Neural progenitor cell (in vitro differentiated cells): ENCODE measurements at regions not wholly inside any gene's neighbourhood (a gene's known extent, or its start where the extent isn't known, plus 50 kb on each side); places are given as distances from the start of the nearest gene placed in this dataset.

ENCODE experiments used
- DNase-seq: peaks from one replicate; pipeline ENCODE4 v3.0.0-alpha.2; 2016; ENCODE audit warnings: low spot score
- H2AFZ ChIP-seq: fragments of 200-600 bp; sonication (generic); replicated peaks from 2 replicates; pipeline ENCODE4 v1.6.1; 2016; ENCODE audit warnings: antibody characterized with exemption
- H3F3A ChIP-seq: fragments of 200-600 bp; sonication (generic); 2 replicates; pipeline ENCODE4 v1.6.1; 2016; ENCODE audit warnings: antibody characterized with exemption, low read depth
- H3K27ac ChIP-seq: fragments of 200-600 bp; sonication (generic); 2 replicates; pipeline ENCODE4 v1.5.1; 2016; ENCODE audit warnings: mild to moderate bottlenecking
- H3K27me3 ChIP-seq: fragments of 200-600 bp; sonication (generic); 2 replicates; pipeline ENCODE4 v1.6.1; 2016; ENCODE audit warnings: mild to moderate bottlenecking, moderate library complexity
- H3K36me3 ChIP-seq: fragments of 200-600 bp; sonication (generic); 2 replicates; pipeline ENCODE4 v1.5.1; 2016
- H3K4me1 ChIP-seq: fragments of 200-600 bp; sonication (generic); 2 replicates; pipeline ENCODE4 v1.6.1; 2016; ENCODE audit warnings: mixed run types
- H3K4me2 ChIP-seq: fragments of 200-600 bp; sonication (generic); 2 replicates; pipeline ENCODE4 v1.6.1; 2016
- H3K4me3 ChIP-seq: fragments of 200-600 bp; sonication (generic); 2 replicates; pipeline ENCODE4 v1.5.1; 2016
- H3K79me2 ChIP-seq: fragments of 200-600 bp; sonication (generic); 2 replicates; pipeline ENCODE4 v1.6.1; 2016; ENCODE audit warnings: low read depth
- H3K9ac ChIP-seq: fragments of 200-600 bp; sonication (generic); 2 replicates; pipeline ENCODE4 v1.6.1; 2016
- H3K9me3 ChIP-seq: fragments of 200-600 bp; sonication (generic); 2 replicates; pipeline ENCODE4 v1.5.1; 2016; ENCODE audit warnings: low read depth
- H4K20me1 ChIP-seq: fragments of 200-600 bp; sonication (generic); 2 replicates; pipeline ENCODE4 v1.6.1; 2016; ENCODE audit warnings: low read depth
- H3K27ac Mint-ChIP-seq: 3 replicates; pipeline ENCODE4 v1.8.0; 2021; ENCODE audit warnings: mixed read lengths
- H3K27me3 Mint-ChIP-seq: 2 replicates; pipeline ENCODE4 v1.8.0; 2022; ENCODE audit warnings: low read depth, mild to moderate bottlenecking, inconsistent platforms, moderate library complexity, mixed read lengths; ENCODE audit not compliant: insufficient read depth
- H3K36me3 Mint-ChIP-seq: 3 replicates; pipeline ENCODE4 v1.8.0; 2021; ENCODE audit warnings: mixed read lengths
- H3K4me1 Mint-ChIP-seq: 3 replicates; pipeline ENCODE4 v1.8.0; 2021; ENCODE audit warnings: mixed read lengths
- H3K4me3 Mint-ChIP-seq: 3 replicates; pipeline ENCODE4 v1.8.0; 2021; ENCODE audit warnings: mild to moderate bottlenecking, moderate library complexity, mixed read lengths
- H3K9me3 Mint-ChIP-seq: 3 replicates; pipeline ENCODE4 v1.8.0; 2020; ENCODE audit warnings: mixed read lengths
- CTCF ChIP-seq: fragments of 200-600 bp; sonication (generic); IDR thresholded peaks from 2 replicates; pipeline ENCODE4 v1.5.1; 2017; ENCODE audit warnings: antibody characterized with exemption, mild to moderate bottlenecking
- EZH2 ChIP-seq: fragments of 200-600 bp; sonication (generic); IDR thresholded peaks from 2 replicates; pipeline ENCODE4 v1.6.1; 2017; ENCODE audit warnings: antibody characterized with exemption, mild to moderate bottlenecking, moderate library complexity
- EZH2phosphoT487 ChIP-seq: fragments of 200-600 bp; sonication (generic); IDR thresholded peaks from 2 replicates; pipeline ENCODE4 v1.6.1; 2017; ENCODE audit warnings: antibody characterized with exemption

- DNase-seq: no peak
- Histone ChIP-seq H3K4me3 (no peak overlapping the region), H4K20me1 (no peaks in the 10 kb centered on the region), H3K9ac (no peak overlapping the region), H3K79me2 (no peaks in the 10 kb centered on the region), H3K27ac (no peak overlapping the region), H3K9me3 (no peaks in the 10 kb centered on the region), H3K4me1 (no peaks in the 10 kb centered on the region), H3F3A (no peaks in the 10 kb centered on the region), H2AFZ (no peak overlapping the region), H3K36me3 (no peaks in the 10 kb centered on the region), H3K4me2 (no peak overlapping the region), H3K27me3 (no peaks in the 10 kb centered on the region)
- Mint-ChIP-seq H3K4me3 (no peak overlapping the region), H3K36me3 (no peaks in the 10 kb centered on the region), H3K9me3 (peaks cover 12% of the 10 kb centered on the region), H3K4me1 (no peaks in the 10 kb centered on the region), H3K27me3 (peaks cover 2% of the 10 kb centered on the region), H3K27ac (no peak overlapping the region)
- TF ChIP-seq EZH2: no peak
- TF ChIP-seq CTCF: no peak
- no peak for TF ChIP-seq EZH2phosphoT487
Measured at GRCh38 chr1:217205578-217205977, 425.3 kb downstream of the GPATCH2 start.

- Histone ChIP-seq H3K79me2 (no peaks in the 10 kb centered on the region), H3K4me3 (no peak overlapping the region), H4K20me1 (no peaks in the 10 kb centered on the region), H3K9me3 (no peaks in the 10 kb centered on the region), H3K4me1 (no peaks in the 10 kb centered on the region), H3K9ac (no peak overlapping the region), H3K27me3 (no peaks in the 10 kb centered on the region), H3K36me3 (no peaks in the 10 kb centered on the region), H2AFZ (no peak overlapping the region), H3K4me2 (no peak overlapping the region), H3K27ac (no peak overlapping the region), H3F3A (no peaks in the 10 kb centered on the region)
- H3K4me1 Mint-ChIP-seq: no peaks in the 10 kb centered on the region
- no peaks in the 10 kb centered on the region for H3K27me3 Mint-ChIP-seq
- H3K9me3 Mint-ChIP-seq: no peaks in the 10 kb centered on the region
- H3K27ac Mint-ChIP-seq: no peak overlapping the region
- no peak for TF ChIP-seq CTCF
- TF ChIP-seq EZH2phosphoT487: no peak
- TF ChIP-seq EZH2: no peak
- no peaks in the 10 kb centered on the region for H3K36me3 Mint-ChIP-seq
- no peak for DNase-seq
- no peak overlapping the region for H3K4me3 Mint-ChIP-seq
Measured at GRCh38 chr1:217196616-217197015, 434.3 kb downstream of the GPATCH2 start.

- no peaks in the 10 kb centered on the region for H3K79me2 ChIP-seq
- Mint-ChIP-seq H3K27me3 (peaks cover 4% of the 10 kb centered on the region), H3K27ac (no peak overlapping the region), H3K9me3 (peaks cover 2% of the 10 kb centered on the region), H3K36me3 (no peaks in the 10 kb centered on the region), H3K4me3 (no peak overlapping the region), H3K4me1 (no peaks in the 10 kb centered on the region)
- H3K9ac ChIP-seq: no peak overlapping the region
- H3K36me3 ChIP-seq: no peaks in the 10 kb centered on the region
- no peak for DNase-seq
- H3K27ac ChIP-seq: no peak overlapping the region
- no peak overlapping the region for H3K4me3 ChIP-seq
- no peaks in the 10 kb centered on the region for H3F3A ChIP-seq
- no peak overlapping the region for H2AFZ ChIP-seq
- H4K20me1 ChIP-seq: no peaks in the 10 kb centered on the region
- H3K4me2 ChIP-seq: no peak overlapping the region
- no peaks in the 10 kb centered on the region for H3K27me3 ChIP-seq
- H3K9me3 ChIP-seq: no peaks in the 10 kb centered on the region
- TF ChIP-seq CTCF (no peak), EZH2 (no peak), EZH2phosphoT487 (no peak)
- no peaks in the 10 kb centered on the region for H3K4me1 ChIP-seq
Measured at GRCh38 chr1:217193151-217193550, 437.7 kb downstream of the GPATCH2 start.
